Left colon (tissue), 2 donors: ENCODE measurements at regions not wholly inside any gene's neighbourhood (a gene's known extent, or its start where the extent isn't known, plus 50 kb on each side); places are given as distances from the start of the nearest gene placed in this dataset.

ENCODE experiments used
- ATAC-seq: fragments of 200-7000 bp; cut with Tn5 transposase; one replicate; pipeline ENCODE4 v1.9.1; 2020; ENCODE audit warnings: mild to moderate bottlenecking, moderate library complexity
- DNase-seq, 2 donors: peaks; one replicate each; pipeline ENCODE4 v3.0.0-alpha.2; 2020
- intact Hi-C, 2 donors: fragments of 100-400 bp; cut with DNase I in 1 of 2; cut with micrococcal nuclease in 1 of 2; formaldehyde crosslinking; loops; one replicate each; pipeline versions ENCODE4 v1.11.2 to v1.14.0; 2022; cut with DNase I, micrococcal nuclease
- donor health status: DM: no; HTN: no; CAD: no.
- donor health status: DM: yes; HTN: yes; CAD: no.

DNA sequence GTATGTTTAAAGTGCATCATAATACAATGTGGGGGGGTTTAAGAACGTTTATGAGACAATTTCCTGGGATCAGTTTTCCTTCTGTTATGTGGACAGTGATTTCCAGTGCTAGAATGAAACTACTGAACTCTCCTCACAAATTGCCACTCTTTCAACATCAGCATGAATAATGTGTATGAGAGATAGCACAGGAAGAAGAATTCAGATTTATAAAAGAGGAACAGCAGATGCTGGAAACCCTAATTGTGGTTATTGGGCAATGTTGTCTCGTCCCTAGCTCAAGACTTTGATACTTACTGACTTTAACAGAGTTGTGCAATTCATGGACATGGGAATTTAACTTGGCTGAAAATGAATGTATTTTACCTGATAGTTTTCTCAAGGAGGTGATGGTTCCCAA is 410.8 kb upstream of the MEF2C start:
- ATAC-seq (no peak), DNase-seq (no peak)
- intact Hi-C loops, result no loop called here

GRCh38 chr5:89292487-89292886 is 409.5 kb upstream of the MEF2C start:
- DNase-seq (no peak), ATAC-seq (no peak)
- intact Hi-C loops, result no loop called here

- ATAC-seq (no peak), DNase-seq (no peak)
- intact Hi-C loops, result no loop called here
Measured at GRCh38 chr5:89289604-89290003, 406.6 kb upstream of the MEF2C start.

GRCh38 chr5:89287964-89288363 is 405.0 kb upstream of the MEF2C start:
- DNase-seq (no peak), ATAC-seq (no peak)
- intact Hi-C loops, result no loop called here

GRCh38 chr5:89286320-89286719 is 403.3 kb upstream of the MEF2C start:
- ATAC-seq, result no peak
- intact Hi-C loops, result no loop called here
- no peak for DNase-seq

DNA sequence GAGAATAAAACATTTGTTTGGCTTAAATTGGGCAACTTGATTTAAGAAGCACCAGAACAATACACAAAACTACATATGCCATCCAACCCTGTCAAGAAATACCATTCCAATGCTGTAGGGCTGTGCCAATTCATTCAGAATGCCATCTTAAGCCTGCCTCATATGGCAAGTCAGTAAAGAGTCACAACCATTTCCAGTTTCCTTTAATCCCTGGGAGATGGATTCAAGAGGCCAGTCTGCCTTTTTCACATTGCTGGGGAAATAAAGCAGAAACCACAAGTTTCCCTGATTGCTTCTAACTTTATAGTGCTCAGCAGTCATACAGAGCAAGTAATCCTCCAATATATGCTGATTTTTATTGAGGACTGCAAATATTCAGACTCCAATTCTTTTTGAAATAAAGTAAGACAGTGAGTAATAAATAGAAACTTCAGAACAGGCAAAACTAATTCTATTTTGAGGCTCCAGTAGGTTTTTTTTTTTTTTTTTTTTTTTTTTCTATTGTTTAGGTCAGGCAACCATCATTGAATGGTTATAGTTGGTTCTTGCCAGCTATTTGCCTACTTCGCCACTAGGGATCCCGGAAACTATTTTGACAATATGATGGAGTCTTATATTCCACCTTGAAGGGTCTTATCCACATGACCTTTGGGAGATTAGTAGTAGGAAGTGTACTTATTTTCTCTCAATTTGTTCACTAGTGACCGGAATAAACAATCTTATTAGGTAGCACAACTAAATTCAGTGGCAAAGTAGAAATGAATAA is 400.9 kb upstream of the MEF2C start:
- no peak for DNase-seq
- no peak for ATAC-seq
- intact Hi-C loops, result no loop called here

DNA sequence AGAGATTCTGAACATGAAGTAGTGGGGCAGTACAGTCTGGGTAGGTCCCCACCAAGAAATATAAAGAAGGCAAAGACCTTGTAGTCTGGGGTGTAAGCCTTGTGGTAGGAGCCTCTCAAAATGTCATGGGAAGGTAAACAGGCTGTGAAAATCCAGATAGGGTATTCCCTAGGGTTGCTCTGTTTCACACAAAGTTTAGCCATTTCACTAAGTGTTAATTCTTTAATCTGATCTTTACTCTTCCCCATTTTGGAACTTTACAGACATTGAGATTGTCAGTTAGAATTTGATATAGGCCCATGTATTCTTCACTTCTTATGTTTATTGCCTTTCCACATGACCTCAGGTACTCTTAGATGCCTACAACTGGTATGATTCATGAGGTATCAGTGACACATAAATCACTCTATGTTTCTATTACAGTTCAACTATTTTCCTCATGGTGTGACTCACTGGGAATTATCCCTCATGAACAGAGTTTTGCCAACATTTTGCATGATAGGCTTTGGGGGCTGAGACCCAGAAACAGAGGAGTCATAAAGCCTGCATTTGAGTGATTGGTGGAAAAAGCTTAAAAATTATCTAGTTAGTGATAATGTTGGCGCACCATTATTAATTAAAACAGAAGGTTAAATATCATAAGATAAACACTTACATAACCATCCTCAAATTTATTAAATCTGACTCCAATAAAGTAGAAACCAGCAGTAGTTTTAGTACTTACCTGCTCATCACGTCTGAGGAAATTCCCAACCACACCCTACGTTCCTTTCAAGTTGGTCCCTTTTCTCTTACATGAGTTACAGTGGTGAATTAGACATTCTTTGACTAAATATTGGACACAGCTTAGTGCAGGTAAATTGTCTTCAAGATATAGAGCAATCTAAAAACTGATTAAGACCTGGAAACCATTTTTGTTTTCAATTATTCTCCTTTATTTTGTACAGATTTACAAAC is 399.8 kb upstream of the MEF2C start:
- intact Hi-C loops, result no loop called here
- no peak for ATAC-seq
- DNase-seq, result no peak

GRCh38 chr5:89281766-89282553 is 399.0 kb upstream of the MEF2C start:
- intact Hi-C loops, result no loop called here
- ATAC-seq (no peak), DNase-seq (no peak)

DNA sequence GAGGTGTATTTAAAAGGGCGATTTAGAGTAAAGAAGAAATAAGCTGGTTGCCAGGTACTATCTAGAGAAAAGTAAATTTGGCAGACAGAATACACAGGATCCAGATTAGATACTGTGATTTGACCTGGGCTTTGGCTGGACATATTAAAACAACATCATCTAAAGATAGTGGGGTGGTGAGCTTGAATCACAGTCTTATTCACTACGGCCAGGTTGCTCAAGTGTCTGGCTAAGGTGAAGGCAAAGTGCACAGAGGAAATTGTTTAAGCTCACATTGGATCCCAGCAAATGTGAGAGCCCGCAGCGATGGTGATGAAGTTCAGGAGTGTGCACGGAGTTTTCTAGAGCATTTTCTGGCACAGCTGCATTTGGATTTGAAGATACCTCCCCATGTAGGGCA is 398.2 kb upstream of the MEF2C start:
- DNase-seq (no peak), ATAC-seq (no peak)
- intact Hi-C loops, result no loop called here

DNA sequence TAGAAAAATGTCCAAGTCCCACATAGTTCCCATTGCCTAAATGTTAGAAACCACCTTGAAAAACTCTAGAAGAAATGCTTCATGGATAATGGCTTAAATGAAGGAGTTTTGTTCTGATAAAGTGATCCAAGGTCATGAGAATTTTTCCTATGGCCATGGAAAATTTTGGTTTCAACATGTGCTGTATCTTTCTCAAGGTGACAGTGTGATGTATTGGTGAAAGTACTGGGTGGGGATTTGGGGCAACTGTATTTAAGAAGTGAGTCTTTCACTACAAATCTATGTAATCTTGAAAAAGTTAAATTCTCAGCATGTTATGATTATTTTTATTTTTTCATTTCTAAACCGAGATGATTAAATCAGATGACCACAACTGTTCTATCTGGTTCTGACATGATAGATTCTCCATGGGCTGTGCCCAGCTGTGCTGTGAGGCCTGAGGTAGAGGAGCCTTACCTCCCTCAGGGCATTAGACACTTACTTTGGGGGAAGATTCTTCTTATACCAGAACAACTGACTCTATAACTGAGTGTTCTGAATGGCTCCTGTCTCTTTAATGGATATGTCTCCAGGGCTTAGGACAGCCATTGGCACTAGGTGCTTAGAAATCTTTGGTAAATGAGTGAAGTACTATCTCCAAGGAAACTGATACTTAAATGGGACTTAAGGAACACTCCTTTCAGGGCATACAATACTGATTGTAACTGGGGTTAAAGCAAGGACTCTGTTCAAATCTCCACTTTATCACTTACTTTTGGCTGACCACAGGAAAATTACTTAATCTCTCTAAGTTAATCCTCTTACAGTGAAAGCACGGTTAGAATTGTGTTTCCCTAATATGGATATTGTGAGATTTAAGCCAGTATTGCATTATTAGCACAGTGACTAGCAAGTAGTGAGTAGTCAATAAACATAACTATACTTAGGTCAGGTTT is 397.4 kb upstream of the MEF2C start:
- ATAC-seq (no peak), DNase-seq (no peak)
- intact Hi-C loops, result no loop called here

GRCh38 chr5:89279391-89280036 is 396.5 kb upstream of the MEF2C start:
- DNase-seq (no peak), ATAC-seq (no peak)
- intact Hi-C loops, result no loop called here

- ATAC-seq, result no peak
- intact Hi-C loops, result no loop called here
- no peak for DNase-seq
Measured at GRCh38 chr5:89277816-89278215, 394.8 kb upstream of the MEF2C start.

DNA sequence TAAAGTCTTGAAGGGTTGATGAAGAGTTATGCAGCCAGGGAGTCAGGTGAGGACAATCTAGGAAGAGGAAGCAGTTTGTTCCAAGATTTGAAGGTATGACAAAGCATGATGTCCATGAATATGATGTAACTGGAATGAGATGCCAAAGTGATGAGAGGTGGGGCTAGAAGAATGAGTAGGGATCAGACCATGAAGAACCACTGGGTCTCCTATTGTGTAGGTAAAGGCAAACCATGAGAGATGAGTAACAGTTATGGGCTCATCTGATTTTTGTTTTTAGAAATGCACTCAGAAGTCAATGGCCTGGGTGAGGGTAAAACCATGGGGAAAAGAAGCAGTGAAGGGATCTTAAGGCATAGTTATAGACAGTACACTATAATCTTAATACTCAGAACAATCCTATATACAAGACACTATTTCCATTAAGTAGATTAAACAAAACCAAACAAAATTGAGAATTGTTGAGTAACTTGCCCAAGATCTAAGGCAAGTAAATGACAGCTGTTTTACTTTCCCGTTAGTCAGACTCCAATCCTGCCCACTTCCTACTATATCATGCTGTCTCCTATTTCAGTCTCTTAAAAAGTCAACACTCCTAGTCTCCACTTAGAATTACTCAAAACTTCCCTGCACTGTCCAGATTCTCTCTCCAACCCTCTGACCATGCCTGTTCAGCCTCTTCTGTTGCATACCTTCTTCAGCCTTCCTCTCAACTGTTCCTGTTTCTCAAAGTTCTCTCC is 393.8 kb upstream of the MEF2C start:
- intact Hi-C loops, result no loop called here
- ATAC-seq, result no peak

GRCh38 chr5:89275066-89275855 is 392.3 kb upstream of the MEF2C start:
- ATAC-seq, result no peak
- intact Hi-C loops, result no loop called here
- DNase-seq, result no peak

More for the DNA sequence above, 393.8 kb upstream of the MEF2C start:
- no peak for DNase-seq

GRCh38 chr5:89273289-89273688 is 390.3 kb upstream of the MEF2C start:
- no peak for ATAC-seq
- intact Hi-C loops, result no loop called here
- DNase-seq, result no peak

DNA sequence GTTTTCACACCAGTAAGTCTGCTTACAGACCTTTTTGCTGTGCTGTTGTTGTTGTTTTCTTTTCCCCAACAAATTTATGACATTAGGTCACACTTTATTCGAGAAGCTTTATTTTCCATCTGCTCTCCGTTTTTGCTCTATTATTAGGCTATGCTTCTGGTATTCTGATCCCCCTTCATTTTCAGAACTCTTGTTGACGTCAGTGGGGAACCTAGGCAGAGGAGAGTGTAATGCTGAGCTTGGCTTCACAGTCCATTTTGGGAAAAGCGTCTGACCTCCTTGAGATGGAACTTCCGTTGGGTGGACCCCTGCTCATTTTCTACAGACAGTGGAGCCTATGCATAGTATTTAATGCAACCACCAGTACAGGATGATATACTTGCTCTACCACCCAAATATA is 387.9 kb upstream of the MEF2C start:
- ATAC-seq (no peak), DNase-seq (no peak)
- intact Hi-C loops, result no loop called here

DNA sequence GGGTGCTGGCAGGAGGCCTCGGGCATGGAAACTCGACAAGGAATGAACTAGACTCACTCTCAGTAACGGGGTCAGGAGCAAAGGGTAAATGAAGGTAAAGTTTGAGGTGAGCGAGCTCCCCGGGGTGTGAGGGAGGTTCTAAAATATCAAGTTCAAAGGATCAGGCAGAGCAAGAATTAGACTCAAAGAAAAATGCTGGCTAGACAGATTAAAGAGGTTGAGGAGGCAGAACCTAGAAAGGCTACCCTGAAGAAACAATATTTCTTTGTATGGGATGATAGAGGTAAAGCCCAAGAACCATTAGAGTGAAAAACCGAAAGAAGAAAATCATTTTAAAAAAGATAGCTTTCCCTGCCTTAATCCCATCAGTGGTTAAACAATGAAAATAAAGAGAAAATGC is 386.7 kb upstream of the MEF2C start:
- DNase-seq, result no peak
- no peak for ATAC-seq
- intact Hi-C loops, result no loop called here
